HG03025 (cell line): ENCODE measurements at regions not wholly inside any gene's neighbourhood (a gene's known extent, or its start where the extent isn't known, plus 50 kb on each side); places are given as distances from the start of the nearest gene placed in this dataset.
"Not testable (repeated sequence)": the region's sequence is repeated elsewhere in the genome, so short reads cannot be mapped to it uniquely, and the experiment has no call there.

Experiments used
- ATAC-seq: cut with Tn5 transposase; IDR thresholded peaks from one replicate; pipeline ENCODE4 v1.9.1; 2021; ENCODE audit warnings: mild to moderate bottlenecking, moderate library complexity; ENCODE audit not compliant: unreplicated experiment, low FRiP score

GRCh38 chr16:79969458-79969857, 368.9 kb upstream of the MAF start:
- ATAC-seq = no peak

- no peak for ATAC-seq
These were observed 365.7 kb upstream of the MAF start for GRCh38 chr16:79966226-79966625.

GRCh38 chr16:79965718-79966117, 365.2 kb upstream of the MAF start:
- ATAC-seq = no peak

GRCh38 chr16:79964104-79964503, 363.6 kb upstream of the MAF start:
- ATAC-seq = no peak

GRCh38 chr16:79962962-79963361, 362.4 kb upstream of the MAF start:
- ATAC-seq = no peak

- ATAC-seq = no peak
These were observed 358.7 kb upstream of the MAF start for GRCh38 chr16:79959226-79959625.

- ATAC-seq = no peak
These were observed 354.6 kb upstream of the MAF start for GRCh38 chr16:79954921-79955705.

- ATAC-seq = no peak
These were observed 350.6 kb upstream of the MAF start for GRCh38 chr16:79950932-79951719.

GRCh38 chr16:79949417-79949816, 348.9 kb upstream of the MAF start:
- no peak for ATAC-seq

GRCh38 chr16:79947771-79948170, 347.2 kb upstream of the MAF start:
- ATAC-seq = no peak

GRCh38 chr16:79946252-79946651, 345.7 kb upstream of the MAF start:
- no peak for ATAC-seq

GRCh38 chr16:79943736-79944135, 343.2 kb upstream of the MAF start:
- ATAC-seq = no peak

GRCh38 chr16:79938575-79938974, 338.0 kb upstream of the MAF start:
- no peak for ATAC-seq

GRCh38 chr16:79937671-79938070, 337.1 kb upstream of the MAF start:
- ATAC-seq = not testable (repeated sequence)

GRCh38 chr16:79933603-79934002, 333.1 kb upstream of the MAF start:
- ATAC-seq = no peak

GRCh38 chr16:79932572-79932971, 332.0 kb upstream of the MAF start:
- ATAC-seq = no peak

- no peak for ATAC-seq
These were observed 331.2 kb upstream of the MAF start for GRCh38 chr16:79931721-79932120.

GRCh38 chr16:79929260-79929965, 328.9 kb upstream of the MAF start:
- ATAC-seq = no peak

- ATAC-seq = no peak
These were observed 327.8 kb upstream of the MAF start for GRCh38 chr16:79928142-79928873.

- ATAC-seq = no peak
These were observed 326.1 kb upstream of the MAF start for GRCh38 chr16:79926451-79927205.
